A673 (cell line): ENCODE measurements at regions not wholly inside any gene's neighbourhood (a gene's known extent, or its start where the extent isn't known, plus 50 kb on each side); places are given as distances from the start of the nearest gene placed in this dataset.

Experiments
- CTCF ChIP-seq: fragments of 300-800, 200-600 bp; sonication (generic); conservative IDR thresholded peaks from 2 replicates; pipeline ENCODE4 v1.5.1; 2017; ENCODE audit warnings: low read depth, mild to moderate bottlenecking, antibody characterized with exemption, low read length, moderate library complexity, mixed read lengths
- EZH2 ChIP-seq: fragments of 200-600 bp; sonication (generic); IDR thresholded peaks from 2 replicates; pipeline ENCODE4 v1.6.1; 2017; ENCODE audit warnings: borderline replicate concordance, low read depth, mild to moderate bottlenecking, mixed read lengths, antibody characterized with exemption, low read length; ENCODE audit not compliant: poor library complexity, severe bottlenecking

GRCh38 chrX:20693078-20693477 lies 426.4 kb upstream of the RPS6KA3 start:
- TF ChIP-seq CTCF = no peak
- no peak for TF ChIP-seq EZH2
